ENCODE measurements at regions not wholly inside any gene's neighbourhood (a gene's known extent, or its start where the extent isn't known, plus 50 kb on each side); places are given as distances from the start of the nearest gene placed in this dataset.

DNA sequence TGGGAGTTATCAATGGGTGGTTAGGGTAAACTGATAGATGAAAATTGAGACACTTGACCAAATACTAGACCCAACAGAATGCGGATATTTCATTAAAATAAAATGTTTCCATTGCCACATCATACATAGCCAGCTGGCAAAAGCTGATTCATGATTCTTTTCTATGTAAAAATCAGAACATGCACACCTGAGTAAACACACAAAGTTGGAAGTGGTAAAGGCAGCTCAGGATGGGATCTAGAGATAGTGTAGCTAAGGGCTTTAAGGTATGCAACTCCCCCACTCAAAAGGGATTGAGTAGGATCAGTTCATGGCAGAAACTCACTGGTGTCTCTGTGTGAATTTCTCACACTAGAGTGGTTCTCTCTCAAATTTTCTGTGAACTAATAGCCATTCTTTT is 541.1 kb upstream of the GRAMD2B start:
- no peaks in the 10 kb centered on the region for H3K9me3 ChIP-seq
- H3K36me3 ChIP-seq, result no peaks in the 10 kb centered on the region
- 67% methylated on average over 1 of the region's 1 CpG for WGBS
- DNase-seq (ENCODE audit: extremely low spot score), result no peak
- TF ChIP-seq, protein P1, sequence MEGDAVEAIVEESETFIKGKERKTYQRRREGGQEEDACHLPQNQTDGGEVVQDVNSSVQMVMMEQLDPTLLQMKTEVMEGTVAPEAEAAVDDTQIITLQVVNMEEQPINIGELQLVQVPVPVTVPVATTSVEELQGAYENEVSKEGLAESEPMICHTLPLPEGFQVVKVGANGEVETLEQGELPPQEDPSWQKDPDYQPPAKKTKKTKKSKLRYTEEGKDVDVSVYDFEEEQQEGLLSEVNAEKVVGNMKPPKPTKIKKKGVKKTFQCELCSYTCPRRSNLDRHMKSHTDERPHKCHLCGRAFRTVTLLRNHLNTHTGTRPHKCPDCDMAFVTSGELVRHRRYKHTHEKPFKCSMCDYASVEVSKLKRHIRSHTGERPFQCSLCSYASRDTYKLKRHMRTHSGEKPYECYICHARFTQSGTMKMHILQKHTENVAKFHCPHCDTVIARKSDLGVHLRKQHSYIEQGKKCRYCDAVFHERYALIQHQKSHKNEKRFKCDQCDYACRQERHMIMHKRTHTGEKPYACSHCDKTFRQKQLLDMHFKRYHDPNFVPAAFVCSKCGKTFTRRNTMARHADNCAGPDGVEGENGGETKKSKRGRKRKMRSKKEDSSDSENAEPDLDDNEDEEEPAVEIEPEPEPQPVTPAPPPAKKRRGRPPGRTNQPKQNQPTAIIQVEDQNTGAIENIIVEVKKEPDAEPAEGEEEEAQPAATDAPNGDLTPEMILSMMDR (IDR thresholded peaks at IDR 0.05), result no peak
- TF ChIP-seq POLR2AphosphoS5 (IDR thresholded peaks at IDR 0.05) (no peak), EP300 (IDR thresholded peaks at IDR 0.05) (no peak), POLR2A (IDR thresholded peaks at IDR 0.05; ENCODE audit: low read depth) (no peak)
- no peaks in the 10 kb centered on the region for H3K27me3 ChIP-seq
- H3K27ac ChIP-seq (replicated peaks in 1 of 4), result no peak overlapping the region
- H3K4me3 ChIP-seq, result no peak overlapping the region
- no peaks in the 10 kb centered on the region for H3K4me1 ChIP-seq
- intact Hi-C loops (cut with DNase I), result no loop called here

DNA sequence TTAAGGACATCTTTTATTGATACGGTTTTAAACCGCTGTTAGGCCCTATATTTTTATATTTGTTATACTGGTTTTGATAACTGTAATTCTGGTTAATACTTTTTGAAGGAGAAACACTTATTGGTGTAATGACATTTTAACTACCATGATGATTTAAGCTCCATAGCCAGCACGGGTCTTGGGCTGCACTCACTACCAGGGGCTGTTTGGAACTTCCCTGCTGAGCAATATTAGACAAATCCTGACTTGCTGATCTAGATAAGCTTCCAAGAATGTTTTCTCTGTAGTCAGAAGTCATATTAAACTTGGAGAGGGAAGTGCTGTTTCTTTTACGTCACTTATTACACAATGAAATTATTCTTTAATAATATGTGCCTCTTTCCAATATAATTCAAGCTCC is 540.0 kb upstream of the GRAMD2B start:
- Histone ChIP-seq H3K4me3 (no peak overlapping the region), H3K9me3 (no peaks in the 10 kb centered on the region), H3K36me3 (no peaks in the 10 kb centered on the region), H3K4me1 (no peaks in the 10 kb centered on the region), H3K27me3 (no peaks in the 10 kb centered on the region), H3K27ac (replicated peaks in 1 of 4) (no peak overlapping the region)
- WGBS, result 79% methylated on average over 4 of the region's 4 CpGs
- no peak for DNase-seq (ENCODE audit: extremely low spot score)
- TF ChIP-seq, protein P1 (IDR thresholded peaks at IDR 0.05), result no peak
- TF ChIP-seq POLR2AphosphoS5 (IDR thresholded peaks at IDR 0.05), result no peak
- TF ChIP-seq EP300 (IDR thresholded peaks at IDR 0.05), result no peak
- TF ChIP-seq POLR2A (IDR thresholded peaks at IDR 0.05; ENCODE audit: low read depth), result no peak
- intact Hi-C loops (cut with DNase I), result no loop called here

DNA sequence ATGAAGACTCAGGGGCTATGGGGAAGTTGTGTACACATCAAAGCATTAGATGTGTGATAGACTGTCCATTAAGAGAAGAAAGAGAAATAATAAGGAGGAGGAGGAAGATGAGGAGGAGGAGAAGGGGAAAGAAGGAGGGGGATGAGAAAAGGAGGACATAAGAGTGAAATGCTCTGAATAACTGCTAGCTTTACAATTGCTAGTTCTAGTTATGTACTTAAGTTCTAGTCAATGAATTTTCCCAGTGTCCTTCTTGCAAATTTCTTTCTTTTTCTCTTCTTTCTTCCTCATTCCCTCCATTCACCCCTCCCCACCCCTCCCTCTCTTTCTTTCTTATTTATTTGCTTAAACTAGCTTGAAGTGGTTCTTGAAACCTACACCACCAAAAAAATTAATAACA is 534.9 kb upstream of the GRAMD2B start:
- TF ChIP-seq, protein P1 (IDR thresholded peaks at IDR 0.05), result no peak
- TF ChIP-seq EP300 (IDR thresholded peaks at IDR 0.05) (no peak), POLR2A (IDR thresholded peaks at IDR 0.05; ENCODE audit: low read depth) (no peak), POLR2AphosphoS5 (IDR thresholded peaks at IDR 0.05) (no peak)
- Histone ChIP-seq H3K9me3 (no peaks in the 10 kb centered on the region), H3K4me3 (no peak overlapping the region), H3K27ac (replicated peaks in 1 of 4) (no peak overlapping the region), H3K4me1 (peaks cover 0 to 7% (median 5%) of the 10 kb centered on the region in 4 donors), H3K27me3 (no peaks in the 10 kb centered on the region), H3K36me3 (no peaks in the 10 kb centered on the region)
- DNase-seq (ENCODE audit: extremely low spot score), result no peak
- intact Hi-C loops (cut with DNase I), result no loop called here

DNA sequence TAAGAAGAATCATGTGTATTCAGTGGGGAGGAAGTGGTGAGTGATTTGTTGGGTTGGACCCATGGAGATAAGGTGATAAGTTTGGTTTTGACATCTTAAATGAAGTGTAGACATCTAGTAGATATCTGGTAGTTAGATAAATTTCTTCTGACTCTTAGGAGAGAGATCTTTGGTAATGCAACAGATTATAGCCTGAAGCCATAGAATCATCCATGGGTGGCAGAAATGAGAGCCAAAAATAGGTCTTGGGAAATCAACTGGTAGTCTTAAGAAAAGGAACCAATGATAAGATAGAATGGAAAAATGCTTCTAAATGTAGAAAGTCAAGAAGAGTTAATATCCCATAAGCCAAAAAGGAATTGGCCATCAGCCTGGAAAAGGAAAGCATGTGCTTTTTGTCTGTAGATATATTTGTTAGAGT is 532.7 kb upstream of the GRAMD2B start:
- H3K9me3 ChIP-seq, result no peaks in the 10 kb centered on the region
- no peaks in the 10 kb centered on the region for H3K27me3 ChIP-seq
- intact Hi-C loops (cut with DNase I), result no loop called here
- H3K4me1 ChIP-seq, result peaks cover 0 to 7% (median 5%) of the 10 kb centered on the region in 4 donors
- no peak overlapping the region for H3K4me3 ChIP-seq
- no peaks in the 10 kb centered on the region for H3K36me3 ChIP-seq
- DNase-seq (ENCODE audit: extremely low spot score), result no peak
- TF ChIP-seq EP300 (IDR thresholded peaks at IDR 0.05), result no peak
- no peak for TF ChIP-seq POLR2A (IDR thresholded peaks at IDR 0.05; ENCODE audit: low read depth)
- no peak for TF ChIP-seq POLR2AphosphoS5 (IDR thresholded peaks at IDR 0.05)
- TF ChIP-seq, protein P1 (IDR thresholded peaks at IDR 0.05), result no peak
- no peak overlapping the region for H3K27ac ChIP-seq (replicated peaks in 1 of 4)

DNA sequence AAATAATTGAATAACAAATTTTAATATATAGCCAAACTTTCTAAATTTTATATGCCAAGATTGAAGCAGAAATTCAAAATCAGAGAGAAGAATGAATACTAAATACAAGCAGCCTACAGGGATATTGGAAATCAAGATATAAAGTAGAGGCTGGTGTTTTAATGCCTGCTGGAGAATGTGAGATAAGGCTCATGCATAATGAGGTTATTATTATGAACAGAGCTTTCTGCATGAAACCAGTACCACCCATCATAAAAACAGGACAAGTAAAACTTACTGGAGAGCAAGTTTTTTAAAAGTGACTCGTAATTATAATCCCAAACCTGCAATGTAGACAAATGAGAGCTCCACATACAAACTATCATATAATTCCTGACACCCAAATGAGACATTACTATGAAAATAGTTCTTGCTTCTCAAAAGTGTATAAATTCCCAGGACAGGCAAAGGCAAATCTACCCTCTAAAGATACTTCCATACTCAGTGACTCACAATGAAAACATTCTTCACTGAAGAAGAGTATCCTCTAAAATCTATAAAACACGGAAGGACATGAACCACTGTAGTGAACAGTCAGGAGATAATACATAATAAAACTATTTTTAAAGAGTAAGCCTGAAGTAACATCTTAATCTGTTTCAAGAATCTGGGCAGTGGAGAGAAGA is 532.0 kb upstream of the GRAMD2B start:
- no peaks in the 10 kb centered on the region for H3K27me3 ChIP-seq
- no peak for TF ChIP-seq EP300 (IDR thresholded peaks at IDR 0.05)
- WGBS, result 50% methylated on average over 2 of the region's 2 CpGs
- H3K36me3 ChIP-seq, result no peaks in the 10 kb centered on the region
- H3K4me1 ChIP-seq, result peaks cover 0 to 9% (median 5%) of the 10 kb centered on the region in 4 donors
- H3K4me3 ChIP-seq, result no peak overlapping the region
- DNase-seq (ENCODE audit: extremely low spot score), result no peak
- H3K27ac ChIP-seq (replicated peaks in 1 of 4), result no peak overlapping the region
- intact Hi-C loops (cut with DNase I), result no loop called here
- no peaks in the 10 kb centered on the region for H3K9me3 ChIP-seq

Measured in esophagus muscularis mucosa (tissue), 4 donors.